ENCODE measurements at regions not wholly inside any gene's neighbourhood (a gene's known extent, or its start where the extent isn't known, plus 50 kb on each side); places are given as distances from the start of the nearest gene placed in this dataset.

GRCh38 chr17:77297693-77298666 lies 157.2 kb downstream of the SEC14L1 start:
- no peak for DNase-seq (ENCODE audit: low spot score)
- intact Hi-C loops (cut with micrococcal nuclease), result no loop called here
- no peaks in the 10 kb centered on the region for H3K9me3 Mint-ChIP-seq
- H3K36me3 Mint-ChIP-seq (ENCODE audit: low read depth), result no peaks in the 10 kb centered on the region
- H3K4me3 Mint-ChIP-seq (ENCODE audit: low read depth), result no peak overlapping the region
- no peaks in the 10 kb centered on the region for H3K27me3 Mint-ChIP-seq (ENCODE audit: low read depth)
- H3K27ac Mint-ChIP-seq, result no peak overlapping the region
- peaks cover 2% of the 10 kb centered on the region for H3K4me1 Mint-ChIP-seq (ENCODE audit: low read depth)

DNA sequence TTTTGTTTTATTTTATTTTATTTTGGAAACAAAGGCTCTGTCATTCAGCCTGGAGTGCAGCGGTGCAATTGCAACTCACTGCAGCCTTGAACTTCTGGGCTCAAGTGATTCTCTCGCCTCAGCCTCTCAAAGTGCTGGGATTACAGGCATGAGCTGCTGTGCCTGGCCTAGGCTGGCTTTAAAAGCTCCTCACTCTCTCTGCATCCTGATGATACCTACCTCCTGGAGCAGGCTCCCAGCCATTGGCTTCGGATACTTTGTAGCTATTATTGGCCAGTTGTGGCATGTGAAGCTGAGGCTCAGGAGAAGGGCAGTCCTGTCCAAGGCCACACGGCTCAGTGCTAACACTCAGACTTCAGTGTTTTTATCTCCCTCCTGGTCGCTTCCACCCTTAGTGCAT lies 158.0 kb downstream of the SEC14L1 start:
- no peaks in the 10 kb centered on the region for H3K27me3 Mint-ChIP-seq (ENCODE audit: low read depth)
- H3K9me3 Mint-ChIP-seq, result no peaks in the 10 kb centered on the region
- H3K27ac Mint-ChIP-seq, result no peak overlapping the region
- no peak for DNase-seq (ENCODE audit: low spot score)
- no peaks in the 10 kb centered on the region for H3K36me3 Mint-ChIP-seq (ENCODE audit: low read depth)
- H3K4me3 Mint-ChIP-seq (ENCODE audit: low read depth), result no peak overlapping the region
- peaks cover 2% of the 10 kb centered on the region for H3K4me1 Mint-ChIP-seq (ENCODE audit: low read depth)
- intact Hi-C loops (cut with micrococcal nuclease), result no loop called here

DNA sequence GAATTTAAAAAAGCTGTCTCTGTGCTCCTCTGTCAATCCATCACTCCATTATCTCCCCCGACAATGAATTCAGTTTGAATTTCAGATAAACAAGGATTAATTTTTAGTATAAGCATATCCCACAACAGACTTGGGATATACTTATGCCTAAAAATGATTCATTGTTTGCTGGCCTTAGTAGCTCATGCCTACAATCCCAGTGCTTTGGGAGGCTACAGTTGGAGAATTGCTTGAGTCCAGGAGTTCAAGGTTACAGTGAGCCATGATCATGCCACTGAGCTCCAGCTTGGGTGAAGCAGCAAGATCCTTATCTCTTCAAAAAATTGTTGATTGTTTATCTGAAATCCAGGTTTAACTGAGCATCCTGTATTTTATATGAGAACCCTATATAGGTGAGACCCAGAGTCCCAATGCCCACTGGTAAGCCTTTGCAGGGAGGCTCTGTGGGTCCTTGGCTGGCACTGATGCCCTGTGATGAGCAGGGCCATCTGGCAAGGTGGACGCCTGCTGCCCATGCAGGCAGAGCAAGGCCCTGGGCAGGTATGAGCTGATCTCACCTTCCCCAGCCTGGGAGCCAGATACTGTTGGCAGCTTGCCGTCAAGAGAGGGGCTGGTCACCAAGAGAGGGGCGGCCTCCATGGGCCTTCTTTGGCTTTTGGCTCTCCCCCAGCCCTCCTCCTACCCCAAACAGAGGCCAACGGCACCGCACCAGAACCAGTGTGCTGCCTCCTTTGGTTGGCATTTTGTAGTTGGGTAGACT lies 158.7 kb downstream of the SEC14L1 start:
- Mint-ChIP-seq H3K36me3 (ENCODE audit: low read depth) (no peaks in the 10 kb centered on the region), H3K27me3 (ENCODE audit: low read depth) (no peaks in the 10 kb centered on the region), H3K27ac (no peak overlapping the region), H3K4me1 (ENCODE audit: low read depth) (peaks cover 2% of the 10 kb centered on the region), H3K4me3 (ENCODE audit: low read depth) (no peak overlapping the region), H3K9me3 (no peaks in the 10 kb centered on the region)
- no peak for DNase-seq (ENCODE audit: low spot score)
- intact Hi-C loops (cut with micrococcal nuclease), result no loop called here

- H3K9me3 Mint-ChIP-seq, result no peaks in the 10 kb centered on the region
- H3K27ac Mint-ChIP-seq, result no peak overlapping the region
- no peak for DNase-seq (ENCODE audit: low spot score)
- intact Hi-C loops (cut with micrococcal nuclease), result no loop called here
- no peak overlapping the region for H3K4me3 Mint-ChIP-seq (ENCODE audit: low read depth)
- no peaks in the 10 kb centered on the region for H3K36me3 Mint-ChIP-seq (ENCODE audit: low read depth)
- H3K27me3 Mint-ChIP-seq (ENCODE audit: low read depth), result no peaks in the 10 kb centered on the region
- peaks cover 2% of the 10 kb centered on the region for H3K4me1 Mint-ChIP-seq (ENCODE audit: low read depth)
Measured at GRCh38 chr17:77300016-77300686, 159.4 kb downstream of the SEC14L1 start.

- no peaks in the 10 kb centered on the region for H3K27me3 Mint-ChIP-seq (ENCODE audit: low read depth)
- H3K36me3 Mint-ChIP-seq (ENCODE audit: low read depth), result no peaks in the 10 kb centered on the region
- peaks cover 2% of the 10 kb centered on the region for H3K4me1 Mint-ChIP-seq (ENCODE audit: low read depth)
- DNase-seq (ENCODE audit: low spot score), result no peak
- no peaks in the 10 kb centered on the region for H3K9me3 Mint-ChIP-seq
- no peak overlapping the region for H3K4me3 Mint-ChIP-seq (ENCODE audit: low read depth)
- intact Hi-C loops (cut with micrococcal nuclease), result no loop called here
- H3K27ac Mint-ChIP-seq, result no peak overlapping the region
Measured at GRCh38 chr17:77301694-77302266, 161.0 kb downstream of the SEC14L1 start.

GRCh38 chr17:77302682-77303081 lies 161.9 kb downstream of the SEC14L1 start:
- intact Hi-C loops (cut with micrococcal nuclease), result no loop called here
- no peak for DNase-seq (ENCODE audit: low spot score)
- Mint-ChIP-seq H3K4me3 (ENCODE audit: low read depth) (no peak overlapping the region), H3K27me3 (ENCODE audit: low read depth) (no peaks in the 10 kb centered on the region), H3K27ac (no peak overlapping the region), H3K9me3 (no peaks in the 10 kb centered on the region), H3K4me1 (ENCODE audit: low read depth) (peaks cover 1% of the 10 kb centered on the region), H3K36me3 (ENCODE audit: low read depth) (no peaks in the 10 kb centered on the region)

GRCh38 chr17:77303620-77304019 lies 162.9 kb downstream of the SEC14L1 start:
- H3K27me3 Mint-ChIP-seq (ENCODE audit: low read depth), result no peaks in the 10 kb centered on the region
- no peaks in the 10 kb centered on the region for H3K36me3 Mint-ChIP-seq (ENCODE audit: low read depth)
- no peak for DNase-seq (ENCODE audit: low spot score)
- H3K27ac Mint-ChIP-seq, result no peak overlapping the region
- intact Hi-C loops (cut with micrococcal nuclease), result no loop called here
- H3K4me1 Mint-ChIP-seq (ENCODE audit: low read depth), result no peaks in the 10 kb centered on the region
- H3K9me3 Mint-ChIP-seq, result no peaks in the 10 kb centered on the region
- H3K4me3 Mint-ChIP-seq (ENCODE audit: low read depth), result no peak overlapping the region

GRCh38 chr17:77304051-77304745 lies 163.4 kb downstream of the SEC14L1 start:
- Mint-ChIP-seq H3K4me3 (ENCODE audit: low read depth) (no peak overlapping the region), H3K27ac (no peak overlapping the region), H3K27me3 (ENCODE audit: low read depth) (no peaks in the 10 kb centered on the region), H3K9me3 (no peaks in the 10 kb centered on the region), H3K4me1 (ENCODE audit: low read depth) (no peaks in the 10 kb centered on the region), H3K36me3 (ENCODE audit: low read depth) (no peaks in the 10 kb centered on the region)
- DNase-seq (ENCODE audit: low spot score), result no peak
- intact Hi-C loops (cut with micrococcal nuclease), result no loop called here

- intact Hi-C loops (cut with micrococcal nuclease), result no loop called here
- H3K36me3 Mint-ChIP-seq (ENCODE audit: low read depth), result no peaks in the 10 kb centered on the region
- H3K4me3 Mint-ChIP-seq (ENCODE audit: low read depth), result no peak overlapping the region
- no peaks in the 10 kb centered on the region for H3K4me1 Mint-ChIP-seq (ENCODE audit: low read depth)
- no peak overlapping the region for H3K27ac Mint-ChIP-seq
- no peaks in the 10 kb centered on the region for H3K27me3 Mint-ChIP-seq (ENCODE audit: low read depth)
- DNase-seq (ENCODE audit: low spot score), result no peak
- H3K9me3 Mint-ChIP-seq, result no peaks in the 10 kb centered on the region
Measured at GRCh38 chr17:77304746-77305473, 164.1 kb downstream of the SEC14L1 start.

DNA sequence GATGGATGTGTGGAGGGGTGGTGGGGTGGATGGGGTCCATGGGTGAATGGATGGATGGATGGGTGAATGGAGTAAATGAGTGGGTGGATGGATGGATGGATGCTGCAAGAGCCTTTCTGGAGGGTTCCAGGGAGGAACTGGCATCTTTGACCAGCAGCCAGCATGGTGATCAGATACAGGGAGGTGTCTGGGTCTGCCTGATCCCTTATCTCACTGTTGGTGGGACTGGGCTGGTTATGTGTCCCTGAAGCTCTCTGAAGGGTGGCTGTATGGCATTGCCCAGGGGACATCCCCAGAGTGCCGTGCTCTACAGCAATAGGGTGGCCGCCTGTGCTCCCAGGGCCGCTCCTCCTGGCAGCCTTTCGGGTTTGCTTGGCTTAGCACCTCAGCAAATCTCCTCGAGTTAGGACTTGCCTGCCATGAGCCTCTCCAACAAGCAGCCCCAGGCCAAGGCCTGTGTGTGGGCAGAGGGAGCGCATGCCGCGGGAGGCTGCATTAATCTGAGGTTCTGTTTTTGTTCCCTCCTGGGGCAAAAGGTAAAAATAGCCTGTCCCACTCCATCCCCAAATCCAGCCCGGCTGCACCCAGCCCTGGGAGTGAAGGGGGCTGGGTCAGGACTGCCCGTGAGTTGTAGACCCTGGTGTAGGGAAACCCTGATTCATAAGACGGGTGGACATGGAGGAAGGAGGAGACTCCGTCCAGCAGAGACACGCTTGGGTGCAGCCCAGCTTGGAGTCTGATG lies 165.4 kb downstream of the SEC14L1 start:
- H3K4me1 Mint-ChIP-seq (ENCODE audit: low read depth), result no peaks in the 10 kb centered on the region
- DNase-seq (ENCODE audit: low spot score), result no peak
- H3K27me3 Mint-ChIP-seq (ENCODE audit: low read depth), result no peaks in the 10 kb centered on the region
- H3K36me3 Mint-ChIP-seq (ENCODE audit: low read depth), result no peaks in the 10 kb centered on the region
- intact Hi-C loops (cut with micrococcal nuclease), result no loop called here
- H3K9me3 Mint-ChIP-seq, result no peaks in the 10 kb centered on the region
- no peak overlapping the region for H3K4me3 Mint-ChIP-seq (ENCODE audit: low read depth)
- no peak overlapping the region for H3K27ac Mint-ChIP-seq

DNA sequence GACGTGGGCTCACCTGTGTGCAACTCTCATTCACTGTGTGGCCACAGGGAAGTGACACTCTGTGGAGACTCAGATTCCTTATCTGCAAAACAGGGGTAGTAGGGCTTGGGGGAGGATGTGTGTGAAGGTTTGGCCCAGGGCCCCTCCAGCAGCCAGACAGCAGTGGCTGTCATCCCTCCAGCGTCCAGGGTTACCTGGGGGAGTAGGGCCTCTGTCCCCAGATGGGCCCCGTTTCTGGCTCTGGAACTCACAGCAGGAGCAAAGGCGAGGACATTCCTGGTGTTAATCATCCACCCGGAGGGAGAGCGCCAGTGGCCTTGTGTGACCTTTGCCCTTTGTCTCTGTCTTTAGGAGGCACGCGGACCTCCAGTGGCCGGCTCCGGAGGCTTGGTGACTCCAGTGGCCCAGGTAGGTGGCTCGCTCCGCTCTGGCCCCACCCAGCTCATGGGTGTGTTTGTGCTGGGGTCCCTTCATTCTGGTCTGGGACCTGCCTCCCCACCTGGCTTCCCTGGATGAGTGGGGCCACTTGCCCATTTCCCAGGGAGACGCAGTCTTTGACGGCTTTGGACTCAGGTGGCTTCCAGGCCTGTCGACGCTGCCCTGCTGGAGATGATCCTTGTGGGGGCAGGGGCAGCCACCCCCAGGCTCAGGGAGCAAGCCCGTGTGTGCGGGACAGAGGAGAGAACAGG lies 166.2 kb downstream of the SEC14L1 start:
- Mint-ChIP-seq H3K27me3 (ENCODE audit: low read depth) (no peaks in the 10 kb centered on the region), H3K4me1 (ENCODE audit: low read depth) (no peaks in the 10 kb centered on the region), H3K9me3 (no peaks in the 10 kb centered on the region), H3K36me3 (ENCODE audit: low read depth) (no peaks in the 10 kb centered on the region), H3K4me3 (ENCODE audit: low read depth) (no peak overlapping the region), H3K27ac (no peak overlapping the region)
- intact Hi-C loops (cut with micrococcal nuclease), result no loop called here
- DNase-seq (ENCODE audit: low spot score), result no peak

Data from activated T-helper 2 cell treated with anti-CD3 and anti-CD28 coated beads, Interferon-gamma antibody, Interleukin-2, Interleukin-4, amounts not matched to agents 10 μg/mL and 5 μg/mL and 100 μg/mL, durations not matched to agents 14 hours and 24 hours and 36 hours (primary cell).